Mesendoderm (in vitro differentiated cells): ENCODE measurements at regions not wholly inside any gene's neighbourhood (a gene's known extent, or its start where the extent isn't known, plus 50 kb on each side); places are given as distances from the start of the nearest gene placed in this dataset.

Source experiments
- DNase-seq: peaks from one replicate; pipeline ENCODE4 v3.0.0; 2013
- H2AK5ac ChIP-seq: 2 replicates; pipeline ENCODE4 v1.6.1; 2013; ENCODE audit warnings: low read length, inconsistent platforms
- H2BK120ac ChIP-seq: 2 replicates; pipeline ENCODE4 v1.6.1; 2013; ENCODE audit warnings: low read depth, mild to moderate bottlenecking, low read length, moderate library complexity, mixed read lengths
- H2BK15ac ChIP-seq: replicated peaks from 2 replicates; pipeline ENCODE4 v1.6.1; 2013; ENCODE audit warnings: low read depth, mild to moderate bottlenecking, moderate library complexity
- H2BK5ac ChIP-seq: 2 replicates; pipeline ENCODE4 v1.6.1; 2013; ENCODE audit warnings: low read length, inconsistent platforms
- H3K18ac ChIP-seq: 2 replicates; pipeline ENCODE4 v1.6.1; 2013; ENCODE audit warnings: mild to moderate bottlenecking, low read length, mixed read lengths
- H3K23ac ChIP-seq: one replicate; pipeline ENCODE4 v1.6.1; 2013; ENCODE audit warnings: low read length
- H3K27ac ChIP-seq: 2 replicates; pipeline ENCODE4 v1.5.1; 2013; ENCODE audit warnings: low read depth, mild to moderate bottlenecking, inconsistent platforms, low read length, moderate library complexity
- H3K27me3 ChIP-seq: 2 replicates; pipeline ENCODE4 v1.6.1; 2013; ENCODE audit warnings: low read length, control low read depth, mild to moderate bottlenecking, inconsistent platforms; ENCODE audit not compliant: insufficient read depth, poor library complexity
- H3K36me3 ChIP-seq: 2 replicates; pipeline ENCODE4 v1.6.1; 2013; ENCODE audit warnings: low read length, inconsistent platforms; ENCODE audit not compliant: control insufficient read depth, insufficient read depth
- H3K4ac ChIP-seq: one replicate; pipeline ENCODE4 v1.6.1; 2013; ENCODE audit warnings: low read depth, mild to moderate bottlenecking, low read length, moderate library complexity
- H3K4me1 ChIP-seq: 2 replicates; pipeline ENCODE4 v1.6.1; 2013; ENCODE audit warnings: low read depth, low read length, inconsistent platforms; ENCODE audit not compliant: control insufficient read depth
- H3K4me2 ChIP-seq: 2 replicates; pipeline ENCODE4 v1.6.1; 2013; ENCODE audit warnings: low read length
- H3K4me3 ChIP-seq: 2 replicates; pipeline ENCODE4 v1.5.1; 2013; ENCODE audit warnings: mild to moderate bottlenecking, low read length
- H3K56ac ChIP-seq: one replicate; pipeline ENCODE4 v1.6.1; 2013; ENCODE audit warnings: low read length
- H3K79me1 ChIP-seq: 2 replicates; pipeline ENCODE4 v1.6.1; 2013; ENCODE audit warnings: low read length, inconsistent platforms
- H3K79me2 ChIP-seq: 2 replicates; pipeline ENCODE4 v1.6.1; 2013; ENCODE audit warnings: mild to moderate bottlenecking, low read length; ENCODE audit not compliant: control insufficient read depth, insufficient read depth
- H3K9ac ChIP-seq: 2 replicates; pipeline ENCODE4 v1.6.1; 2013; ENCODE audit warnings: low read length, inconsistent platforms
- H4K5ac ChIP-seq: one replicate; pipeline ENCODE4 v1.6.1; 2013; ENCODE audit warnings: low read length
- H4K8ac ChIP-seq: one replicate; pipeline ENCODE4 v1.6.1; 2013; ENCODE audit warnings: low read depth, mild to moderate bottlenecking, control low read depth, low read length, moderate library complexity
- WGBS: extraction: QIAGEN DNeasy Blood & Tissue Kit; methylation state at CpG from one replicate; pipeline ENCODE4 v1.1.7; 2013; ENCODE audit warnings: low lambda C conversion rate, missing lambda C conversion rate; ENCODE audit not compliant: insufficient coverage; ENCODE audit errors: extremely low coverage; 5-methylcytosine and 5-hydroxymethylcytosine counted together

GRCh38 chr11:116066777-116067176 is 562.6 kb upstream of the CADM1 start:
- H2BK15ac ChIP-seq = no peak overlapping the region
- WGBS = no CpG with 5 or more reads among the region's 6 CpGs
- H3K79me2 ChIP-seq = no peaks in the 10 kb centered on the region
- peak overlapping the region; percentile 42 for H3K18ac ChIP-seq
- no peaks in the 10 kb centered on the region for H3K79me1 ChIP-seq
- H3K56ac ChIP-seq = no peak overlapping the region
- H3K4me2 ChIP-seq = no peak overlapping the region
- no peak overlapping the region for H3K23ac ChIP-seq
- H3K4me3 ChIP-seq = no peak overlapping the region
- H2BK5ac ChIP-seq = no peak overlapping the region
- no peak overlapping the region for H2BK120ac ChIP-seq
- no peak overlapping the region for H4K5ac ChIP-seq
- H3K27ac ChIP-seq = no peak overlapping the region
- H4K8ac ChIP-seq = no peak overlapping the region
- H3K27me3 ChIP-seq = no peaks in the 10 kb centered on the region
- no peak overlapping the region for H3K9ac ChIP-seq
- no peak overlapping the region for H2AK5ac ChIP-seq
- H3K4me1 ChIP-seq = peaks cover 19% of the 10 kb centered on the region
- no peaks in the 10 kb centered on the region for H3K36me3 ChIP-seq
- DNase-seq = no peak
- peak overlapping the region; percentile 22 for H3K4ac ChIP-seq

- peak overlapping the region; percentile 36 for H3K56ac ChIP-seq
- no peak overlapping the region for H4K5ac ChIP-seq
- H3K27me3 ChIP-seq = no peaks in the 10 kb centered on the region
- no CpG with 5 or more reads among the region's 8 CpGs for WGBS
- no peak overlapping the region for H3K9ac ChIP-seq
- no peak overlapping the region for H3K27ac ChIP-seq
- no peak overlapping the region for H3K18ac ChIP-seq
- H3K4me2 ChIP-seq = no peak overlapping the region
- no peak for DNase-seq
- H3K4me3 ChIP-seq = no peak overlapping the region
- no peaks in the 10 kb centered on the region for H3K79me1 ChIP-seq
- no peak overlapping the region for H3K23ac ChIP-seq
- H2BK5ac ChIP-seq = peak overlapping the region; percentile 5
- H3K36me3 ChIP-seq = no peaks in the 10 kb centered on the region
- peak overlapping the region; percentile 26 for H3K4ac ChIP-seq
- peak overlapping the region; percentile 70 for H2AK5ac ChIP-seq
- no peaks in the 10 kb centered on the region for H3K79me2 ChIP-seq
- H4K8ac ChIP-seq = no peak overlapping the region
- no peak overlapping the region for H2BK15ac ChIP-seq
- no peak overlapping the region for H2BK120ac ChIP-seq
- peaks cover 13% of the 10 kb centered on the region for H3K4me1 ChIP-seq
These were observed 561.8 kb upstream of the CADM1 start for GRCh38 chr11:116065986-116066385.

GRCh38 chr11:116065191-116065895 is 561.1 kb upstream of the CADM1 start:
- Histone ChIP-seq H2BK120ac (no peak overlapping the region), H3K23ac (no peak overlapping the region), H3K4me2 (no peak overlapping the region), H3K27me3 (no peaks in the 10 kb centered on the region), H3K79me2 (no peaks in the 10 kb centered on the region), H4K8ac (no peak overlapping the region), H3K4me3 (no peak overlapping the region), H3K36me3 (no peaks in the 10 kb centered on the region), H3K4ac (peak overlapping the region; percentile 26), H2BK5ac (peak overlapping the region; percentile 37), H3K9ac (no peak overlapping the region), H3K4me1 (peaks cover 11% of the 10 kb centered on the region), H2AK5ac (peak overlapping the region; percentile 70), H2BK15ac (no peak overlapping the region), H3K27ac (no peak overlapping the region), H3K56ac (peak overlapping the region; percentile 68), H3K18ac (peak overlapping the region; percentile 19), H4K5ac (no peak overlapping the region), H3K79me1 (no peaks in the 10 kb centered on the region)
- no peak for DNase-seq
- no CpG with 5 or more reads among the region's 10 CpGs for WGBS

- Histone ChIP-seq H3K4me2 (no peak overlapping the region), H2AK5ac (no peak overlapping the region), H3K27me3 (no peaks in the 10 kb centered on the region), H3K23ac (no peak overlapping the region), H3K4me3 (no peak overlapping the region), H3K79me1 (no peaks in the 10 kb centered on the region), H3K56ac (peak overlapping the region; percentile 72), H3K36me3 (no peaks in the 10 kb centered on the region), H3K4ac (no peak overlapping the region), H3K4me1 (peaks cover 9% of the 10 kb centered on the region), H3K9ac (peak overlapping the region; percentile 19), H3K27ac (no peak overlapping the region), H2BK15ac (no peak overlapping the region), H4K5ac (no peak overlapping the region), H2BK120ac (no peak overlapping the region), H3K18ac (no peak overlapping the region), H4K8ac (no peak overlapping the region), H2BK5ac (peak overlapping the region; percentile 3), H3K79me2 (no peaks in the 10 kb centered on the region)
- DNase-seq = no peak
- no CpG with 5 or more reads among the region's 11 CpGs for WGBS
These were observed 558.4 kb upstream of the CADM1 start for GRCh38 chr11:116062490-116063171.

- peak overlapping the region; percentile 59 for H3K56ac ChIP-seq
- no peak overlapping the region for H3K23ac ChIP-seq
- no peak for DNase-seq
- peak overlapping the region; percentile 3 for H2BK5ac ChIP-seq
- peak overlapping the region; percentile 57 for H2AK5ac ChIP-seq
- no peak overlapping the region for H3K18ac ChIP-seq
- H3K4me3 ChIP-seq = no peak overlapping the region
- H3K27me3 ChIP-seq = no peaks in the 10 kb centered on the region
- H3K36me3 ChIP-seq = no peaks in the 10 kb centered on the region
- no peak overlapping the region for H3K27ac ChIP-seq
- no peaks in the 10 kb centered on the region for H3K79me2 ChIP-seq
- WGBS = no CpG with 5 or more reads among the region's 4 CpGs
- no peak overlapping the region for H3K4me2 ChIP-seq
- peaks cover 9% of the 10 kb centered on the region for H3K4me1 ChIP-seq
- no peak overlapping the region for H4K8ac ChIP-seq
- H3K4ac ChIP-seq = no peak overlapping the region
- H3K79me1 ChIP-seq = no peaks in the 10 kb centered on the region
- no peak overlapping the region for H4K5ac ChIP-seq
- H2BK15ac ChIP-seq = no peak overlapping the region
- no peak overlapping the region for H2BK120ac ChIP-seq
- H3K9ac ChIP-seq = peak overlapping the region; percentile 19
These were observed 557.9 kb upstream of the CADM1 start for GRCh38 chr11:116062129-116062489.
